ENCODE measurements at regions not wholly inside any gene's neighbourhood (a gene's known extent, or its start where the extent isn't known, plus 50 kb on each side); places are given as distances from the start of the nearest gene placed in this dataset.

DNA sequence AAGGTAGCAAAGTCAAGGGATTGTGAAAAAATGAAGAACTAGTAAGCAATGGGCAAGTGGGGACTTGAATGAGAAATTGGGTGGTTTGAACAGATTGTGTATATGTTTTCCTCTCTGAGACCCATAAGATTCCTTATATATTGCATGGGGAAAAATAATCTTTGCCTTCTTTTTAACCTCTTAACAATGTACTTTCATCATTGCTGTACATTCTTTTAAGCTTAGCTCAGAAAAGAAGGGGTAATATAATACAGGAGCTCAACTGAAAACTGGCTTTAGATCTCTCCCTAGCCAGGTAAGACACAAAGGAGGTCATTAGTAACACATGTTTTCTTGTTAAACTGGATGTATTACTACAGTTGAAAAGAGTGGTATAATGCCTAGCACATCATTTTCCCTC, 287.2 kb downstream of the RNF144B start:
- no peak for DNase-seq (ENCODE audit: low read depth)

- DNase-seq (ENCODE audit: low read depth) = no peak
Observed at GRCh38 chr6:18675881-18676280, 288.7 kb downstream of the RNF144B start.

GRCh38 chr6:18676548-18676947, 289.4 kb downstream of the RNF144B start:
- DNase-seq (ENCODE audit: low read depth) = no peak

- DNase-seq (ENCODE audit: low read depth) = no peak
Observed at GRCh38 chr6:18680842-18681241, 293.7 kb downstream of the RNF144B start.

- no peak for DNase-seq (ENCODE audit: low read depth)
Observed at GRCh38 chr6:18681832-18682503, 294.8 kb downstream of the RNF144B start.

DNA sequence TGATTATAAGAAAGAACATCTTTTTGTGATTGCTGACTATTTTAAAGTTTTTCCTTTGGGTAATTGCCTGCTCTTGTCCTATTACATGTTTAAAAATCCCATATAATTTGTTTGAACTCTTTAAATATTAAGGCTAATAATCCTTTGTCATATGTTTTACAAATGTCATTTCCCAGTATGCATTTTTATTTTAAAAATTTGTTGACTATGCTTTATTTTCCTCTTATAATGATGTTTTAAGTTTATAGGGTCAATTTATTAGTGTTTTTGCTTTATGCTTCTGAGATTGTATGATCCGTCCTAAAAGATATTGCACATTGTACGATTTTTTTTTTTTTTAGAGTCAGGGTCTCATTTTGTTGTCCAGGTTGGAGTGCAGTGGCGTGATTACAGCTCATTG, 297.2 kb downstream of the RNF144B start:
- DNase-seq (ENCODE audit: low read depth) = no peak

DNA sequence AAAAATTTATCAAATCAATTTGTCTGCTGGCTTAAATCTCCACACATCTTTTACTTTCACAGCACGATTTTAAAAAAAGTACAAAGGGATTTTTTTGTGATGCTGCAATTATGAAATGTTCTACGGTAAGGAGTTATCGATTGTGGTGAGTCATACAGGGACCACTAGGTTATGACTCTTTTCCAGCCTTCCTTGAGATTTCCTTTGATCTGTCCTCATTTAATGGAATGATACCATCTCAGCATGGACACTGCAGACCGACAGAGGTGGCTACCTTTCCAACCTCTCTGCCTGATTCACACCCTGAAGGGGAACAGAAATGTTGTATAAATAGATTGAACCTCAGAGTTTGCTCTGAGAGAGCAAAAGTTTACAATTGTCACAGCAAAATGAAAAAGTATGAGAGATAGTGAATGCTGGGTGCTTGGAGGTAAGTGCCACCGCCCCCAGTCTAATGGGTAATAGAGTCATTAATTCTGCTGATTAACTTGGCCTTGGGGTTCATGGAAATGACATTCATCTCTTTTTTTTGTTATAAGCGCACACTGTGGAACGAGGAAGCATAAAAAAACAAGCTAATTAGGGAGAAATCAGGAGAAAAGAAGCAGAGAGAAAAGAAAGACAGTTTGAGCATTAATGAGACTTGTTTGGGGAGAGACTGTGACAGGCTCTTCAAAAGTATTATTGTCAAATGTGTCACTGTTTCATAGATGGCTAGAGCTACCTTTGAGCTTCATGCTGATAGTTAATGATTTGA, 306.0 kb downstream of the RNF144B start:
- no peak for DNase-seq (ENCODE audit: low read depth)

GRCh38 chr6:18693881-18694280, 306.7 kb downstream of the RNF144B start:
- no peak for DNase-seq (ENCODE audit: low read depth)

DNA sequence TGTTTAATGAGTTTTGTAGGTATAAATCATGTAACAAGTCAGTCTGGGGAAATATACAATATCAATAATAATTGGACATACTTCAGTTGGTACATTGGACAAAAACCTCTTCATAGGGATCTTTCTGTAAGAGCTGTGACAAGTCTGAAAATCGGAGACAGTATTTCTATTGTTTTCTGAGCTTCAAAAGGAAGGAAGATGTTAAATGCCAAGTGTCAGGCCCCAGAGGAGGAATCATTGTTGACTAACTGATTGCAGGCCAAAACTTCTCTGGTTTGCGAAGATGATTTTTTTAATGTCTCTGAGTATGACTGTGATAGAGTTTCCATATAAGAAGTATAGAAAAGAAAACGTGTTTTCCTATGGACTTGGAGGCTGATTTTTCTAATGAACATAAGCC, 316.4 kb downstream of the RNF144B start:
- DNase-seq (ENCODE audit: low read depth) = no peak

DNA sequence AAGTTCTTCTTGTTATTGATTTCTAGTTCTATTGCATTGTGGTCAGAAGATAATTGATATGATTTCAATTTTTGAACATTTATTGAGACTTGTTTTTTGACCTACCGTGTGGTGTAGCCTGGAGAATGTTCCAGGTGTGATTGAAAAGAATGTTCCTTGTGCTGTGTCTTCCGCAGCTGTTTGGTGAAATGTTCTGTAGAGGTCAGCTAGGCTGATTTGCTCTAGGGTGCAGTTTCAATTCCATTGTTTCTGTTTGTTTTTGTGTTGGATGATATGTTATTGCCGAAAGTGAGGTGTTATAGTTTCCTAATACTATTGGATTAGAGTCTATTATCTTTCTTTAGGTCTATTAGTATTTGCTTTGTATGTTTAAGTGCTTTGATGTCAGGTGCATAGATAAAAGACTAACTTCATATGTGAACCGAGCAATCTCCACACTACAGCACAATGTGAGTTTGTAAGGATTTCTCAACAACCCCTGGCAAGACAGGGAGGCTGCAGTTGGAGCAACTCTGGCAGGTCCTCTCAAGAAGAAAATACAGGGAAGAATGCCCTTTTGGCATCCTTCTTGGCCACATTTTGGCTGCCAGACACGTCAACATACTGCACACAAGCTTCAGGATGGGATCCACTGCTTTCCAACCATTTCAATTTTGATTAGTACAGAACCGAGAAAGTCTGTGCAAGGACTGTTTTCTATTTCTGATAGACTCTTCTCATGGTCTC, 320.7 kb downstream of the RNF144B start:
- DNase-seq (ENCODE audit: low read depth) = no peak

GRCh38 chr6:18712595-18712994, 325.4 kb downstream of the RNF144B start:
- DNase-seq (ENCODE audit: low read depth) = no peak

GRCh38 chr6:18720075-18720474, 332.9 kb downstream of the RNF144B start:
- no peak for DNase-seq (ENCODE audit: low read depth)

GRCh38 chr6:18724056-18724455, 336.9 kb downstream of the RNF144B start:
- DNase-seq (ENCODE audit: low read depth) = no peak

- DNase-seq (ENCODE audit: low read depth) = no peak
Observed at GRCh38 chr6:18725449-18725848, 338.3 kb downstream of the RNF144B start.

DNA sequence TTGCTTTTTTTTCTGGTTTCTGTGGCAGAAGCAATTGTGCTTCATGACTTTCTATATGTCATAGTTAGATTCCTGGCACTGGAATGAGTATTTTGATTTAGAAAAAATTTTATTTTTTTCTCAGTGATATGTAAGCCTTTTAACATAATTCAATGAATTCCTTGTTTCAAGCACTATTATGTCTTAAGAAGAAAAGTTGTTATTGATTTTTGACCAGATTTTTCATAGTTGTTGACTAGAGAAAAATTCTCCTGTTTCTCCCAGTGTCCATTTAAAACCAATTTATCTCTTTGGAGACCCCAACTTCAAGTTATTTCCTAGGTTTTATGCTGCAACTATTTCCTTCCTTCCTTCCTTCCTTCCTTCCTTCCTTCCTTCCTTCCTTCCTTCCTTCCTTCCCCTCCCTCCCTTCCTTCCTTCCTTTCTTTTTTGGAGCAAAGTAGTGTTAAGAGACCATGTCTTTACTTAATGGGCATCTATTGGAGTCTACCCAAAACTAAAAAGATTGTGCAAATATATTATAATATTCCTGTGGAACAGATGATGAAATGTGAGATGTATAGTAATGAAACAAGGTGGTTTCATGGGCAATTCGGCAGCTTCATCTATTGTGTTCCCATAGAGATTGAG, 346.9 kb downstream of the RNF144B start:
- DNase-seq (ENCODE audit: low read depth) = no peak

GRCh38 chr6:18741741-18742140, 354.6 kb downstream of the RNF144B start:
- no peak for DNase-seq (ENCODE audit: low read depth)

DNA sequence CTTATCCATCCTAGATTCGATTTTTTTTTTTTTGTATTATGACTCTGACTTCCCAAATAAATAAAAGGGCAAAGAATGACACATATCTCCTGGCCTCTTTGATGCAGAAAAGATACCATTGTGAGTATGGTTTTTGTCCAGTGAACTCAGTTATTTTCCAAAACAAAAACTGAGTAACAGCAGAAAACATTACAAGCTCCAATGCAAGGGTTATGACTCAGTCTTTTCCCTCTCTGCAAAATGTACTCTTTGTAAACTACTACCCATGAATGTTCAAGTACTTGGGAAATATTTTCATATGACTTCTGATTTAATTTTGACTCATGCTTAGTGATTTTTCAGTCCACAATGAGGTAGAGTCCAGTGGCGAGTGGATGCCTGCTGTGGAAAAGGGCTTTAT, 355.3 kb downstream of the RNF144B start:
- DNase-seq (ENCODE audit: low read depth) = peak; percentile 7

GRCh38 chr6:18746727-18747126, 359.6 kb downstream of the RNF144B start:
- DNase-seq (ENCODE audit: low read depth) = no peak

DNA sequence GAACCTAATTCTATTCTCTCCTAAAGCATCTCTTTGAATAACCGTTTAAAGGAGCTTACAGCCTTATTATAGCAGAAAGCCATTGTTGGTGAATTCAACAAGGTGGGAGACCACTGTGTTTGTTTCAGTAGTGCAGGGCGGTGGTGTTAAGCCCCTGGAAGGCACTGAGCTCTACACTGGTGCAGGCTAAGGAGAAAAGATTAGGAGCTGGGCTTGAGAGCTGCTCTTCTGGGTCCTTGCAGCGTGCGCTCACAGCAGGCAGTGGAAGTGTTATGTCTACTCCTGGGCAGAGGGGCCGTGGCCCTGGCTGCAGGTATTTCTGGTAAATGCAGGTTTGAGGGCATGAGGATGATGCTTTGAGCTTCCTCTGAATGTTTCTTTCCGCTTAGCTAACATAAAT, 361.2 kb downstream of the RNF144B start:
- DNase-seq (ENCODE audit: low read depth) = no peak

- no peak for DNase-seq (ENCODE audit: low read depth)
Observed at GRCh38 chr6:18752278-18753068, 365.3 kb downstream of the RNF144B start.

- no peak for DNase-seq (ENCODE audit: low read depth)
Observed at GRCh38 chr6:18753076-18753475, 365.9 kb downstream of the RNF144B start.

- DNase-seq (ENCODE audit: low read depth) = no peak
Observed at GRCh38 chr6:18763086-18763485, 375.9 kb downstream of the RNF144B start.
